OCI-LY1 (cell line): ENCODE measurements at regions not wholly inside any gene's neighbourhood (a gene's known extent, or its start where the extent isn't known, plus 50 kb on each side); places are given as distances from the start of the nearest gene placed in this dataset.

ENCODE experiments used
- EZH2 ChIP-seq: fragments of 200-600 bp; sonication (generic), shearing (Covaris generic); IDR thresholded peaks from 2 replicates; pipeline ENCODE4 v1.8.0; 2017; ENCODE audit warnings: borderline replicate concordance, mixed run types, mild to moderate bottlenecking, antibody characterized with exemption, low read length, moderate library complexity, mixed read lengths
- TF ChIP-seq, protein P1 (sequence below): fragments of 200-600 bp; sonication (generic), shearing (Covaris generic); IDR thresholded peaks from 2 replicates; pipeline ENCODE4 v1.5.1; 2017; ENCODE audit warnings: mild to moderate bottlenecking, antibody characterized with exemption, low read length, moderate library complexity, mixed read lengths

DNA sequence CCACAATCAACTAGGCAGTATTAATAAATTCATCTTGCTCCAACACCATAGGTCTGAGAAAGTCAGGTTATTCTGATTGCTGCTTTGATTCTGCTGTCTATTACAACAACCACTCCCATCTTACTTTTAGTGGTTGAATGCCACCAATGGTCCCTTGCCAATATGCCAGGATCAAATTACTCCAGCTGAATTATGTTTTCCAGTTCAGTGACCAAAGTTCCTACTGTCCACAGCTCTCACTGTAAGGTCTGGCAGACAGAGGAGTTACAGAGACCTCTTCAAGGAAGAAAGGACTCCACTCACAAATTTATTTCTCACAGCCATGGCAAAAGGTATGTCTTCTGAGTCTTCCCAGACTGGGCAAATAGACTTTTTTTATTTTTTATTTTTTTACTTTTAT is 557.0 kb downstream of the HAO1 start:
- TF ChIP-seq, protein P1, sequence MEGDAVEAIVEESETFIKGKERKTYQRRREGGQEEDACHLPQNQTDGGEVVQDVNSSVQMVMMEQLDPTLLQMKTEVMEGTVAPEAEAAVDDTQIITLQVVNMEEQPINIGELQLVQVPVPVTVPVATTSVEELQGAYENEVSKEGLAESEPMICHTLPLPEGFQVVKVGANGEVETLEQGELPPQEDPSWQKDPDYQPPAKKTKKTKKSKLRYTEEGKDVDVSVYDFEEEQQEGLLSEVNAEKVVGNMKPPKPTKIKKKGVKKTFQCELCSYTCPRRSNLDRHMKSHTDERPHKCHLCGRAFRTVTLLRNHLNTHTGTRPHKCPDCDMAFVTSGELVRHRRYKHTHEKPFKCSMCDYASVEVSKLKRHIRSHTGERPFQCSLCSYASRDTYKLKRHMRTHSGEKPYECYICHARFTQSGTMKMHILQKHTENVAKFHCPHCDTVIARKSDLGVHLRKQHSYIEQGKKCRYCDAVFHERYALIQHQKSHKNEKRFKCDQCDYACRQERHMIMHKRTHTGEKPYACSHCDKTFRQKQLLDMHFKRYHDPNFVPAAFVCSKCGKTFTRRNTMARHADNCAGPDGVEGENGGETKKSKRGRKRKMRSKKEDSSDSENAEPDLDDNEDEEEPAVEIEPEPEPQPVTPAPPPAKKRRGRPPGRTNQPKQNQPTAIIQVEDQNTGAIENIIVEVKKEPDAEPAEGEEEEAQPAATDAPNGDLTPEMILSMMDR, result no peak
- TF ChIP-seq EZH2, result no peak
